Activated T-cell treated with anti-CD3 and anti-CD28 coated beads, Interleukin-2, amount 50 U/mL, for 72 hours (primary cell): ENCODE measurements at regions not wholly inside any gene's neighbourhood (a gene's known extent, or its start where the extent isn't known, plus 50 kb on each side); places are given as distances from the start of the nearest gene placed in this dataset.

Experiments used
- ATAC-seq, 2 donors: fragments of 150-1000 bp; cut with Tn5 transposase; replicated peaks in 1 of 2; 2 replicates each; pipeline ENCODE4 v1.10.0; 2021; ENCODE audit warnings: moderate library complexity in 2 of 2, mild to moderate bottlenecking in 1 of 2
- DNase-seq, 2 donors: peaks; one replicate each; pipeline ENCODE4 v3.0.0; 2021 to 2022; ENCODE audit warnings: mixed read lengths in 1 of 2
- H3K27ac Mint-ChIP-seq: one replicate; pipeline ENCODE4 v1.8.0; 2022; ENCODE audit warnings: mild to moderate bottlenecking, moderate library complexity, mixed read lengths
- H3K27me3 Mint-ChIP-seq: one replicate; pipeline ENCODE4 v1.8.0; 2022; ENCODE audit warnings: low read depth, mixed read lengths
- H3K36me3 Mint-ChIP-seq, 2 donors: one replicate each; pipeline ENCODE4 v1.8.0; 2022; ENCODE audit warnings: mixed read lengths in 2 of 2, mild to moderate bottlenecking in 1 of 2; ENCODE audit not compliant: insufficient read depth in 2 of 2
- H3K4me1 Mint-ChIP-seq: one replicate; pipeline ENCODE4 v1.8.0; 2022; ENCODE audit warnings: low read depth, mixed read lengths
- H3K4me3 Mint-ChIP-seq, 2 donors: one replicate each; pipeline ENCODE4 v1.8.0; 2022; ENCODE audit warnings: mild to moderate bottlenecking in 2 of 2, mixed read lengths in 2 of 2, moderate library complexity in 2 of 2
- H3K9me3 Mint-ChIP-seq, 2 donors: one replicate each; pipeline ENCODE4 v1.8.0; 2022; ENCODE audit warnings: mixed read lengths in 2 of 2

DNA sequence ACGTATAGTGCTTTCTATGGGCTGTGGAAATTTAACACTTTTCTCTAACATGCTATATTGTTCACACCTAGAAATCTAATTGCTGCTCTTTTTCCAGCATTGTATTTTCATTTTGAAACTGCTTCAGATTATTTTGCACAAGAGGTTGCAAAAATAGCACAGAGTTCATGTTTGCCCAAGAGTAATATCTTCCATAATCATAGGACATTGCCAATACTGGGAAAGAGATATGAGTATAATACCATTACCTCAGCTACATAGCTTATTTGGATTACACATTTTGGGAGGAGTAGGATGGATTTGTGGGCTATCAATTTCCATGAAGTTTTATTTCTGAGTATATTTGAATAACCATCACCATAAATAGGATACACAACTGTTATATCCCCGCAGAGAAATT lies 717.1 kb downstream of the CDH9 start:
- DNase-seq (no peak), ATAC-seq (no peak)
- Mint-ChIP-seq H3K27me3 (no peaks in the 10 kb centered on the region), H3K4me1 (no peaks in the 10 kb centered on the region), H3K9me3 (peaks cover 0 to 3% of the 10 kb centered on the region in 2 donors), H3K27ac (no peak overlapping the region), H3K36me3 (no peaks in the 10 kb centered on the region), H3K4me3 (no peak overlapping the region)

GRCh38 chr5:26310415-26310814 lies 728.0 kb downstream of the CDH9 start:
- no peak overlapping the region for H3K4me3 Mint-ChIP-seq
- no peak for DNase-seq
- no peaks in the 10 kb centered on the region for H3K4me1 Mint-ChIP-seq
- H3K27ac Mint-ChIP-seq: no peak overlapping the region
- H3K9me3 Mint-ChIP-seq: peaks cover 4 to 8% of the 10 kb centered on the region in 2 donors
- peaks cover 0 to 1% of the 10 kb centered on the region in 2 donors for H3K36me3 Mint-ChIP-seq
- no peak for ATAC-seq
- H3K27me3 Mint-ChIP-seq: no peaks in the 10 kb centered on the region

DNA sequence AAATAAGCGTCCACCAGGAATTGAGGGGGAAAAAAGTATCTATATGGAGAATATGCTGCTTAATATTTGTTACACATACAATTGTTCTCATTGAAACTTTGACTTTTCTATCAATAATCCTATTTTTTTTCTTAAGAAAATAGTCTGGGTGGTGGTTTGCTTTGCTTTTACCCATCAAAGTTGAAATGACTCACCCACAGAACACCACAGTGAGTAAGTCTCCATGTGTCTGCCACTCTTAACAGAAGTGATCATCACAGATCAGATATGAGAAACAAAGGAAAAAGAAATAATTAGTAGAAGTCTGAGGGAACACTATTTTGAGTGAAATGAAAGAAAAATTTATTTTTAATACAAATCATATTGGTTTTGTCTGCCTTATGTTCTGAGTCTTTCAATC lies 742.8 kb downstream of the CDH9 start:
- H3K4me1 Mint-ChIP-seq: no peaks in the 10 kb centered on the region
- no peaks in the 10 kb centered on the region for H3K27me3 Mint-ChIP-seq
- no peaks in the 10 kb centered on the region for H3K36me3 Mint-ChIP-seq
- ATAC-seq (no peak), DNase-seq (no peak)
- peaks cover 2 to 4% of the 10 kb centered on the region in 2 donors for H3K9me3 Mint-ChIP-seq
- no peak overlapping the region for H3K27ac Mint-ChIP-seq
- H3K4me3 Mint-ChIP-seq: no peak overlapping the region

GRCh38 chr5:26282190-26282589 lies 756.2 kb downstream of the CDH9 start:
- Mint-ChIP-seq H3K36me3 (peaks cover 0 to 2% of the 10 kb centered on the region in 2 donors), H3K27ac (no peak overlapping the region), H3K4me1 (no peaks in the 10 kb centered on the region), H3K27me3 (no peaks in the 10 kb centered on the region), H3K9me3 (peaks cover 12 to 16% of the 10 kb centered on the region in 2 donors), H3K4me3 (no peak overlapping the region)
- ATAC-seq (no peak), DNase-seq (no peak)

- Mint-ChIP-seq H3K4me3 (no peak overlapping the region), H3K27me3 (no peaks in the 10 kb centered on the region), H3K9me3 (peaks cover 6 to 17% of the 10 kb centered on the region in 2 donors), H3K4me1 (no peaks in the 10 kb centered on the region), H3K27ac (no peak overlapping the region), H3K36me3 (no peaks in the 10 kb centered on the region)
- DNase-seq (no peak), ATAC-seq (no peak)
Observed at GRCh38 chr5:26278078-26278477, 760.3 kb downstream of the CDH9 start.

DNA sequence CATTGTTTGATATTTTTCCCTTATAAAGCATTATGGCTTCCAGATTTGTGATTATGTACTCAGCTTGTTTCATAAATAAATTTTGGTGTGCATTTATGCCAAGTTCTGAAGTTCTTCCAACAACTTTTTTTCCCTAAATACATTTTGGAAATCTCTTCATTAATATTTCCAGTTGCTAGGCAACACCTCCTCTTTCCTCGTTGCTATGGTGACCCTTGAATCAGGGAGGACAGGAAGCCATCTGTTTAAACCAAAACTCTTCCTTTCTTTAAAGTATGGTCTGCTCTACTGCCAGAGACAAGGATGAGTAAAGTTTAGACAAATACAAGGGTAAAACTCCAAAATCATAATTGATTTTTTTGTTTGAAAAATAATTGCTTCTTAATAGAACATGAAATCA lies 779.3 kb downstream of the CDH9 start:
- no peak for ATAC-seq
- Mint-ChIP-seq H3K27me3 (no peaks in the 10 kb centered on the region), H3K4me1 (no peaks in the 10 kb centered on the region), H3K27ac (no peak overlapping the region), H3K9me3 (peaks cover 7 to 10% of the 10 kb centered on the region in 2 donors), H3K4me3 (no peak overlapping the region), H3K36me3 (no peaks in the 10 kb centered on the region)
- no peak for DNase-seq

GRCh38 chr5:26245321-26245720 lies 793.1 kb downstream of the CDH9 start:
- Mint-ChIP-seq H3K4me1 (no peaks in the 10 kb centered on the region), H3K4me3 (no peak overlapping the region), H3K36me3 (peaks cover 0 to 3% of the 10 kb centered on the region in 2 donors), H3K27ac (no peak overlapping the region), H3K9me3 (peaks cover 2 to 3% of the 10 kb centered on the region in 2 donors), H3K27me3 (no peaks in the 10 kb centered on the region)
- ATAC-seq: no peak
- no peak for DNase-seq

DNA sequence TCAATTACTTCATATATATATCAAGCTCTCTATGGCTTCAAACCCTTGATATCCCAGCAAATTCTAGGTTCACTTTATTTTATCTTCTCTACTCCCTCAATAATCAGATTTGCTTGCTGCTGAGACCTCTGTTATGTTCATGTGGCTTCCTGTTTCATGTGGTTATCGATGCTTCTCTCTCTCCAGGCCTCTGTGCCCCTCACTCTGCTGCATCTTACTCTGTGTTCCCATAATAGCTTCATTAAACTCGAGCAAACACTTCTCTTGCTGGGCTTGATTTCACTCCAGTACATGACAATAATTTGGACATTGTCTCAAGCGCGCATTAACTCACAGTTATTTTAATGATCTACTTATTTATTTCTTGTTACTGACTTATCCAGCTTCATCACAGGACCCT lies 798.8 kb downstream of the CDH9 start:
- peaks cover under 1 to 8% of the 10 kb centered on the region in 2 donors for H3K36me3 Mint-ChIP-seq
- peaks cover 8 to 9% of the 10 kb centered on the region in 2 donors for H3K9me3 Mint-ChIP-seq
- H3K27me3 Mint-ChIP-seq: no peaks in the 10 kb centered on the region
- no peak overlapping the region for H3K27ac Mint-ChIP-seq
- no peaks in the 10 kb centered on the region for H3K4me1 Mint-ChIP-seq
- no peak for ATAC-seq
- DNase-seq: no peak
- no peak overlapping the region for H3K4me3 Mint-ChIP-seq

GRCh38 chr5:26237489-26237888 lies 800.9 kb downstream of the CDH9 start:
- peaks cover 2 to 10% of the 10 kb centered on the region in 2 donors for H3K36me3 Mint-ChIP-seq
- ATAC-seq: no peak

DNA sequence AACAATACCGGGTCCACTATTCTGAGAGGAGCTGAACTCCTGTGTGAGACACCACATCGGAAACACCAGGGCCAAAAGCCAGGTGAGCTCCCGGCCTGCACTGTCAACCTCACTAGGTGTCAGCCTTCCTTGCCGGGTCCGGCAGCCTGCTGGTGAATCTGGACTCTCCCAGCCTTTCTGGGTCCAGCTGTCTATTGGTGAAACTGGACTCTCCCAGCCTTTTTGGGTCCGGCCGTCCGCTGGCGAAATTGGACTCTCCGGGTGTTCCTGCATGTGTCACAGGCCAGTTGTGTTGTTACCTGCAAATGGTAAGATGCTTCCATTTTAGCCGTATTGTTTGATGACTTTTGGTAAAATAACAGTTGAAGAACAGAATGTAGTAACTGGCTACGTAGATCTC lies 801.5 kb downstream of the CDH9 start:
- H3K27me3 Mint-ChIP-seq: no peaks in the 10 kb centered on the region
- H3K9me3 Mint-ChIP-seq: peaks cover 11% of the 10 kb centered on the region in 2 donors
- no peak overlapping the region for H3K27ac Mint-ChIP-seq

More at GRCh38 chr5:26237489-26237888, 800.9 kb downstream of the CDH9 start:
- Mint-ChIP-seq H3K4me1 (no peaks in the 10 kb centered on the region), H3K27me3 (no peaks in the 10 kb centered on the region), H3K27ac (no peak overlapping the region), H3K9me3 (peaks cover 11% of the 10 kb centered on the region in 2 donors), H3K4me3 (no peak overlapping the region)
- DNase-seq: no peak

GRCh38 chr5:26232706-26233105 lies 805.7 kb downstream of the CDH9 start:
- Mint-ChIP-seq H3K9me3 (peaks cover 10 to 11% of the 10 kb centered on the region in 2 donors), H3K27me3 (no peaks in the 10 kb centered on the region), H3K4me1 (no peaks in the 10 kb centered on the region), H3K27ac (no peak overlapping the region), H3K4me3 (no peak overlapping the region), H3K36me3 (peaks cover 5 to 16% of the 10 kb centered on the region in 2 donors)
- no peak for ATAC-seq
- DNase-seq: no peak

More for the DNA sequence above, 801.5 kb downstream of the CDH9 start:
- ATAC-seq (no peak), DNase-seq (no peak)
- peaks cover 2 to 11% of the 10 kb centered on the region in 2 donors for H3K36me3 Mint-ChIP-seq
- H3K4me3 Mint-ChIP-seq: no peak overlapping the region
- H3K4me1 Mint-ChIP-seq: no peaks in the 10 kb centered on the region

DNA sequence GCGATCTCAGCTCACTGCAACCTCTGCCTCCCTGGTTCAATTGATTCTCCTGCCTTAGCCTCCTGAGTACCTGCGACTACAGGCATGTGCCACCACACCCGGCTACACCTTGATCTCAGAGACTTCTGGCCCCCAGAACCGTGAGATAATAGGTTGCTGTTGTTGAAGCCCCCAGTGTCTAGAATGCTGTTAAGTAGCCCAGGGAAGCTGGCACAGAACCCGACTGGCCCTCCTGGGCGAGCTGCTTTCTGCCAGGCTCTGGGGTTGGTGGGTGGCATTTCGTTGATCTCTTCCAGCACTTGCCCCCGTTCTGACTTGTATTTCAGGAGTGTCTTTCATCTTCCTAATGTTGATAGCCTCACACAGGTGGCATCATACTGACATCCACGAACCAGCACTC lies 807.1 kb downstream of the CDH9 start:
- no peak for ATAC-seq
- H3K9me3 Mint-ChIP-seq: peaks cover 19 to 22% of the 10 kb centered on the region in 2 donors
- H3K27ac Mint-ChIP-seq: no peak overlapping the region

GRCh38 chr5:26229848-26230247 lies 808.5 kb downstream of the CDH9 start:
- peaks cover 29 to 30% of the 10 kb centered on the region in 2 donors for H3K9me3 Mint-ChIP-seq
- no peaks in the 10 kb centered on the region for H3K27me3 Mint-ChIP-seq
- H3K4me1 Mint-ChIP-seq: no peaks in the 10 kb centered on the region
- no peak for DNase-seq
- H3K36me3 Mint-ChIP-seq: peaks cover 10 to 25% of the 10 kb centered on the region in 2 donors
- H3K4me3 Mint-ChIP-seq: no peak overlapping the region
- ATAC-seq: no peak
- H3K27ac Mint-ChIP-seq: no peak overlapping the region

More for the DNA sequence above, 807.1 kb downstream of the CDH9 start:
- no peak for DNase-seq
- Mint-ChIP-seq H3K36me3 (peaks cover 10 to 18% of the 10 kb centered on the region in 2 donors), H3K4me1 (no peaks in the 10 kb centered on the region), H3K4me3 (no peak overlapping the region), H3K27me3 (no peaks in the 10 kb centered on the region)

DNA sequence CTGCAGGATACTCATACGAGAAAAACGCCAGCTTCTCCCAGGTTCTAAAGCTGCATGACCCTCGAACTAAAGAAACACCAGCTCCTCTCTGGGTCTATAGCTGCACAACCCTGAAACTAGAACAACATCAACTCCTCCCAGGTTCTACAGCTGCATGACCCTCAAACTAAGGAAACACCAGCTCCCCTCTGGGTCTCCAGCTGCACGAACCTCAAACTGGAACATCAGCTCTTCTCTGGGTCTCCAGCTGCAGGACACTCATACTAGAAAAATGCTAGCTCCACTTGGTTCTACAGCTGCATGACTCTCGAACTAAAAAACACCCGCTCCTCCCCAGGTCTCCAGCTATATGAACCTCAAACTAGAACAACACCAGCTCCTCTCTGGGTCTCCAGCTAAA lies 811.1 kb downstream of the CDH9 start:
- Mint-ChIP-seq H3K27me3 (no peaks in the 10 kb centered on the region), H3K27ac (peak overlapping the region; percentile 8), H3K4me1 (no peaks in the 10 kb centered on the region), H3K9me3 (peaks cover 32 to 34% of the 10 kb centered on the region in 2 donors), H3K4me3 (no peak overlapping the region), H3K36me3 (peaks cover 8 to 22% of the 10 kb centered on the region in 2 donors)
- ATAC-seq (no peak), DNase-seq (no peak)
